Activated CD8-positive, alpha-beta memory T cell treated with anti-CD3 and anti-CD28 coated beads, Interleukin-2, amount 10 ng/mL, durations not matched to agents 7 days and 5 days (primary cell): ENCODE measurements at regions not wholly inside any gene's neighbourhood (a gene's known extent, or its start where the extent isn't known, plus 50 kb on each side); places are given as distances from the start of the nearest gene placed in this dataset.

Experiments
- ATAC-seq: fragments of 150-1000 bp; cut with Tn5 transposase; one replicate; pipeline ENCODE4 v1.10.0; 2021; ENCODE audit warnings: moderate library complexity
- CTCF ChIA-PET: fragments of 350-600 bp; sonication (Branson Sonifier 250); formaldehyde crosslinking; loops from one replicate; lab custom pipeline; 2021; ENCODE audit warnings: antibody characterized with exemption; lab: Charles Lee
- DNase-seq: peaks from one replicate; pipeline ENCODE4 v3.0.0-alpha.2; 2020
- H3K27ac Mint-ChIP-seq: one replicate; pipeline ENCODE4 v1.8.0; 2021; ENCODE audit warnings: mild to moderate bottlenecking, mixed read lengths
- H3K27me3 Mint-ChIP-seq: one replicate; pipeline ENCODE4 v1.8.0; 2021; ENCODE audit warnings: mixed read lengths
- H3K36me3 Mint-ChIP-seq: one replicate; pipeline ENCODE4 v1.8.0; 2021; ENCODE audit warnings: mild to moderate bottlenecking, mixed read lengths
- H3K4me1 Mint-ChIP-seq: one replicate; pipeline ENCODE4 v1.8.0; 2021; ENCODE audit warnings: mixed read lengths
- H3K4me3 Mint-ChIP-seq: one replicate; pipeline ENCODE4 v1.8.0; 2021; ENCODE audit warnings: mild to moderate bottlenecking, moderate library complexity, mixed read lengths
- H3K9me3 Mint-ChIP-seq: one replicate; pipeline ENCODE4 v1.8.0; 2022; ENCODE audit warnings: low read depth, mixed read lengths

- Mint-ChIP-seq H3K27me3 (no peaks in the 10 kb centered on the region), H3K27ac (no peak overlapping the region), H3K36me3 (no peaks in the 10 kb centered on the region), H3K9me3 (peaks cover 2% of the 10 kb centered on the region), H3K4me1 (no peaks in the 10 kb centered on the region), H3K4me3 (no peak overlapping the region)
- CTCF ChIA-PET = no interaction called here
- DNase-seq (no peak), ATAC-seq (no peak)
Observed at GRCh38 chr5:27308153-27308552, 269.8 kb upstream of the CDH9 start.

- no peak overlapping the region for H3K27ac Mint-ChIP-seq
- CTCF ChIA-PET = no interaction called here
- no peaks in the 10 kb centered on the region for H3K27me3 Mint-ChIP-seq
- no peaks in the 10 kb centered on the region for H3K36me3 Mint-ChIP-seq
- H3K9me3 Mint-ChIP-seq = peaks cover 10% of the 10 kb centered on the region
- no peak overlapping the region for H3K4me3 Mint-ChIP-seq
- H3K4me1 Mint-ChIP-seq = no peaks in the 10 kb centered on the region
- DNase-seq (no peak), ATAC-seq (no peak)
Observed at GRCh38 chr5:27290172-27290571, 251.8 kb upstream of the CDH9 start.

- H3K9me3 Mint-ChIP-seq = peaks cover 13% of the 10 kb centered on the region
- no peaks in the 10 kb centered on the region for H3K27me3 Mint-ChIP-seq
- no peak overlapping the region for H3K4me3 Mint-ChIP-seq
- no peak overlapping the region for H3K27ac Mint-ChIP-seq
- H3K4me1 Mint-ChIP-seq = no peaks in the 10 kb centered on the region
- CTCF ChIA-PET = no interaction called here
- no peak for DNase-seq
- ATAC-seq = no peak
- no peaks in the 10 kb centered on the region for H3K36me3 Mint-ChIP-seq
Observed at GRCh38 chr5:27276119-27276518, 237.7 kb upstream of the CDH9 start.

- H3K27me3 Mint-ChIP-seq = no peaks in the 10 kb centered on the region
Observed at GRCh38 chr5:27275345-27275744, 237.0 kb upstream of the CDH9 start.

GRCh38 chr5:27269766-27270165 lies 231.4 kb upstream of the CDH9 start:
- ATAC-seq (no peak), DNase-seq (no peak)
- no peak overlapping the region for H3K27ac Mint-ChIP-seq
- H3K4me1 Mint-ChIP-seq = no peaks in the 10 kb centered on the region
- no peak overlapping the region for H3K4me3 Mint-ChIP-seq
- no peaks in the 10 kb centered on the region for H3K27me3 Mint-ChIP-seq
- peaks cover 21% of the 10 kb centered on the region for H3K9me3 Mint-ChIP-seq
- CTCF ChIA-PET = no interaction called here
- H3K36me3 Mint-ChIP-seq = no peaks in the 10 kb centered on the region

More at GRCh38 chr5:27275345-27275744, 237.0 kb upstream of the CDH9 start:
- no peak overlapping the region for H3K4me3 Mint-ChIP-seq
- ATAC-seq (no peak), DNase-seq (no peak)
- no peak overlapping the region for H3K27ac Mint-ChIP-seq
- no peaks in the 10 kb centered on the region for H3K36me3 Mint-ChIP-seq
- CTCF ChIA-PET = no interaction called here
- H3K9me3 Mint-ChIP-seq = peaks cover 14% of the 10 kb centered on the region
- H3K4me1 Mint-ChIP-seq = no peaks in the 10 kb centered on the region

- no peak overlapping the region for H3K4me3 Mint-ChIP-seq
- no peaks in the 10 kb centered on the region for H3K4me1 Mint-ChIP-seq
- H3K27me3 Mint-ChIP-seq = no peaks in the 10 kb centered on the region
- DNase-seq = no peak
- ATAC-seq = no peak
- H3K27ac Mint-ChIP-seq = no peak overlapping the region
- H3K9me3 Mint-ChIP-seq = peaks cover 20% of the 10 kb centered on the region
- H3K36me3 Mint-ChIP-seq = no peaks in the 10 kb centered on the region
- CTCF ChIA-PET = no interaction called here
Observed at GRCh38 chr5:27267209-27267824, 228.9 kb upstream of the CDH9 start.

GRCh38 chr5:27266184-27266583 lies 227.8 kb upstream of the CDH9 start:
- Mint-ChIP-seq H3K9me3 (peaks cover 20% of the 10 kb centered on the region), H3K27me3 (no peaks in the 10 kb centered on the region), H3K4me1 (no peaks in the 10 kb centered on the region), H3K27ac (no peak overlapping the region), H3K36me3 (no peaks in the 10 kb centered on the region), H3K4me3 (no peak overlapping the region)
- ATAC-seq (no peak), DNase-seq (no peak)
- CTCF ChIA-PET = no interaction called here

GRCh38 chr5:27257696-27258095 lies 219.3 kb upstream of the CDH9 start:
- ATAC-seq (no peak), DNase-seq (no peak)
- Mint-ChIP-seq H3K9me3 (peaks cover 13% of the 10 kb centered on the region), H3K4me1 (no peaks in the 10 kb centered on the region), H3K36me3 (no peaks in the 10 kb centered on the region), H3K27me3 (no peaks in the 10 kb centered on the region), H3K4me3 (no peak overlapping the region), H3K27ac (no peak overlapping the region)
- CTCF ChIA-PET = no interaction called here

- no peaks in the 10 kb centered on the region for H3K27me3 Mint-ChIP-seq
- no peak overlapping the region for H3K4me3 Mint-ChIP-seq
- peaks cover 12% of the 10 kb centered on the region for H3K9me3 Mint-ChIP-seq
- DNase-seq (no peak), ATAC-seq (no peak)
- no peak overlapping the region for H3K27ac Mint-ChIP-seq
- CTCF ChIA-PET = no interaction called here
- no peaks in the 10 kb centered on the region for H3K4me1 Mint-ChIP-seq
- no peaks in the 10 kb centered on the region for H3K36me3 Mint-ChIP-seq
Observed at GRCh38 chr5:27252911-27253310, 214.5 kb upstream of the CDH9 start.

GRCh38 chr5:27242258-27242626 lies 203.9 kb upstream of the CDH9 start:
- Mint-ChIP-seq H3K9me3 (peaks cover 2% of the 10 kb centered on the region), H3K27ac (no peak overlapping the region), H3K4me1 (no peaks in the 10 kb centered on the region), H3K36me3 (no peaks in the 10 kb centered on the region), H3K27me3 (no peaks in the 10 kb centered on the region), H3K4me3 (no peak overlapping the region)
- ATAC-seq (no peak), DNase-seq (no peak)
- CTCF ChIA-PET = no interaction called here

GRCh38 chr5:27241564-27242257 lies 203.3 kb upstream of the CDH9 start:
- Mint-ChIP-seq H3K9me3 (peaks cover 2% of the 10 kb centered on the region), H3K4me1 (no peaks in the 10 kb centered on the region), H3K36me3 (no peaks in the 10 kb centered on the region), H3K27me3 (no peaks in the 10 kb centered on the region), H3K4me3 (no peak overlapping the region), H3K27ac (no peak overlapping the region)
- CTCF ChIA-PET = no interaction called here
- no peak for ATAC-seq
- DNase-seq = no peak

GRCh38 chr5:27240791-27241190 lies 202.4 kb upstream of the CDH9 start:
- no peak overlapping the region for H3K4me3 Mint-ChIP-seq
- H3K27ac Mint-ChIP-seq = no peak overlapping the region
- H3K9me3 Mint-ChIP-seq = peaks cover 2% of the 10 kb centered on the region
- H3K4me1 Mint-ChIP-seq = no peaks in the 10 kb centered on the region
- CTCF ChIA-PET = no interaction called here
- no peak for DNase-seq
- ATAC-seq = no peak
- H3K27me3 Mint-ChIP-seq = no peaks in the 10 kb centered on the region
- H3K36me3 Mint-ChIP-seq = no peaks in the 10 kb centered on the region

GRCh38 chr5:27234916-27235315 lies 196.5 kb upstream of the CDH9 start:
- Mint-ChIP-seq H3K4me1 (no peaks in the 10 kb centered on the region), H3K4me3 (no peak overlapping the region), H3K27me3 (no peaks in the 10 kb centered on the region), H3K27ac (no peak overlapping the region), H3K9me3 (peaks cover 2% of the 10 kb centered on the region), H3K36me3 (no peaks in the 10 kb centered on the region)
- CTCF ChIA-PET = no interaction called here
- DNase-seq = no peak
- no peak for ATAC-seq

GRCh38 chr5:27221410-27221809 lies 183.0 kb upstream of the CDH9 start:
- Mint-ChIP-seq H3K27ac (no peak overlapping the region), H3K4me3 (no peak overlapping the region), H3K9me3 (peaks cover 8% of the 10 kb centered on the region), H3K36me3 (no peaks in the 10 kb centered on the region), H3K27me3 (no peaks in the 10 kb centered on the region), H3K4me1 (no peaks in the 10 kb centered on the region)
- no peak for ATAC-seq
- CTCF ChIA-PET = no interaction called here
- no peak for DNase-seq
